BLaER1 treated with 17β-estradiol and CSF1 and Interleukin-3, amounts not matched to agents 10 nM and 100 nM (cell line): ENCODE measurements at regions not wholly inside any gene's neighbourhood (a gene's known extent, or its start where the extent isn't known, plus 50 kb on each side); places are given as distances from the start of the nearest gene placed in this dataset.
"Not testable (repeated sequence)": the region's sequence is repeated elsewhere in the genome, so short reads cannot be mapped to it uniquely, and the experiment has no call there.

Experiments
- H3K27ac ChIP-seq, 11 experiments: shearing (Covaris generic); formaldehyde crosslinking; 2 replicates each; pipeline ENCODE4 v1.8.1; 2022
- H3K27me3 ChIP-seq, 11 experiments: shearing (Covaris generic); formaldehyde crosslinking; 2 replicates each; pipeline ENCODE4 v1.8.1; 2022
- H3K36me3 ChIP-seq, 11 experiments: shearing (Covaris generic); formaldehyde crosslinking; 2 replicates each; pipeline ENCODE4 v1.8.1; 2022
- H3K4me1 ChIP-seq, 10 experiments: shearing (Covaris generic); formaldehyde crosslinking; 2 replicates each; pipeline ENCODE4 v1.8.1; 2022
- H3K4me2 ChIP-seq, 11 experiments: shearing (Covaris generic); formaldehyde crosslinking; 2 replicates each; pipeline ENCODE4 v1.8.1; 2022
- H3K4me3 ChIP-seq, 10 experiments: shearing (Covaris generic); formaldehyde crosslinking; 2 replicates each; pipeline ENCODE4 v1.8.1; 2022
- H3K9ac ChIP-seq, 11 experiments: shearing (Covaris generic); formaldehyde crosslinking; 2 replicates each; pipeline ENCODE4 v1.8.1; 2022
- H3K9me3 ChIP-seq, 11 experiments: shearing (Covaris generic); formaldehyde crosslinking; replicated peaks in 1 of 11; 2 replicates each; pipeline ENCODE4 v1.8.1; 2022
- H4K20me1 ChIP-seq, 11 experiments: shearing (Covaris generic); formaldehyde crosslinking; 2 replicates each; pipeline ENCODE4 v1.8.1; 2022
- Cebpa-rat ChIP-seq, 11 experiments: shearing (Covaris generic); IDR thresholded peaks; 2 replicates each; pipeline ENCODE4 v1.8.1; 2022

DNA sequence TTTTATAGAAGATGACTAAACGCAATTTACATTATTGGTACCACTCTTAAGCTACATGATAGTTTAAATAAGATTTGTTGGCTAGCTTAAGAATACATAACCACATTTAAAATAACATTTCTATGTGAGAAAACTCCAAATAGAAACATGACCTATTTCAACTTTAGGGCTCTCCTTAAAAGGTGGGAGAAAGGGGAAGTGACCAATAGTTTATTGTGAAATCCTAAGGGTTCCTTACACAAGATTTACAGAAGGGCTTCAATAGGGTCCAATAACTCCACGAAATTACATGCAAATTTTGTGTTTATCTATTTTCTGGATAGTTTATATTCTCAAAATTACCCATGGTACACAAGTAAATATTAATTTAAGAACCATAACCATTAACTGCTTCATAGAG, 91.6 kb upstream of the DST start:
- H3K4me3 ChIP-seq: no peak overlapping the region
- no peaks in the 10 kb centered on the region for H3K9me3 ChIP-seq
- no peak overlapping the region for H3K9ac ChIP-seq
- peaks cover 0 to 21% (median 9%) of the 10 kb centered on the region in 10 experiments; a peak in 9 of 20 replicates for H3K4me1 ChIP-seq
- H3K27me3 ChIP-seq: no peaks in the 10 kb centered on the region
- H4K20me1 ChIP-seq: peaks cover 0 to 7% (median 0%) of the 10 kb centered on the region in 11 experiments; a peak in 5 of 22 replicates
- peak overlapping the region in 3 of 11 experiments; percentile 15 to 35 (median 18); a peak in 2 of 22 replicates for H3K27ac ChIP-seq
- peak overlapping the region in 6 of 11 experiments; percentile 3 to 41 (median 33); a peak in 9 of 22 replicates for H3K4me2 ChIP-seq
- peak in 2 of 11 experiments; percentile 27 to 48; a peak in 2 of 22 replicates for TF ChIP-seq Cebpa-rat (IDR thresholded peaks at IDR 0.05)
- H3K36me3 ChIP-seq: peaks cover 0 to 4% (median 0%) of the 10 kb centered on the region in 11 experiments; a peak in 2 of 22 replicates

DNA sequence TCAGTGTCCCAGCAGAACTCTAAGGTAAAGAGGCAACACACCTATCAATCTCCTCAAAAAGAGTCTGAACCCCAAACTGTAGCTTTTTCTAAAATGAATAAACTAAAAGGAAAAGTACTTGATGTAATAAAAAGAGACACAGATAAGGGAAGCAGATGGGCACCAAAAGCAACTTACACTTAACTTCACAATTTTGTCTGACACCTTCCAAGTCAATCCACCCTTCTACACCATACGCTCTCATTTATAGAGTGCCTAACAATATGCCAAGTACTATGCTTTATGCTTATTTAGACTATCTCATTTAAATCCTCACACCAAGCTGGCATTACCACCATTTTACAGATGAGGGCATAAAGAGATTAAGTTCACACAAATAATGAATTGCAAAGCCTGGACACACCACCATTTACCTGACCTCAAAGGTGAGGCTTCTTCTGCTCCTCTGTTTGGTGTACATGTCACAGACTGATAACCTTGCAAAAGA, 90.6 kb upstream of the DST start:
- no peak overlapping the region for H3K4me3 ChIP-seq
- H3K4me1 ChIP-seq: peaks cover 0 to 23% (median 9%) of the 10 kb centered on the region in 10 experiments; a peak in 9 of 20 replicates
- no peak overlapping the region for H3K4me2 ChIP-seq
- peaks cover 0 to 6% (median 0%) of the 10 kb centered on the region in 11 experiments; a peak in 3 of 22 replicates for H4K20me1 ChIP-seq
- H3K36me3 ChIP-seq: peaks cover 0 to 4% (median 0%) of the 10 kb centered on the region in 11 experiments; a peak in 2 of 22 replicates
- H3K9ac ChIP-seq: no peak overlapping the region
- no peak for TF ChIP-seq Cebpa-rat (IDR thresholded peaks at IDR 0.05)
- no peak overlapping the region for H3K27ac ChIP-seq
- H3K27me3 ChIP-seq: no peaks in the 10 kb centered on the region
- H3K9me3 ChIP-seq: no peaks in the 10 kb centered on the region

DNA sequence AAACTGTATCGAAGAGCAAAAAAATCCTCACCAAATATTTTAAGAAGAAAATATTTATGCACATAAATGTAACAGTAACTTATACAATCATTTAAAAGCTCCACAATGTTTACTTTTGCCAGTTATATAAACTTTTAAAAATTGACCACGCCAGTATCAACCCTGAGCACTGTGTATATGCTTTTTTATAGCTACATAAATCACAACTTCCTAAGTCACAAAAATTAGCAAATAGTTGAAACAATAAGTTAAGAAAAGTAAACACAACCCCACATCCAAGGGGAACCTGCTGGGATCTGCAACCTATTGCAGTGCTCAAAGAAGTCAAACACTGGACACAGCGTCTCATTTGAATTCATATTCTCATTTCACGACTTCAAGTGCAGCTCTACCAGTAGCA, 89.8 kb upstream of the DST start:
- no peak overlapping the region for H3K9ac ChIP-seq
- H3K27me3 ChIP-seq: no peaks in the 10 kb centered on the region
- H4K20me1 ChIP-seq: peaks cover 0 to 7% (median 0%) of the 10 kb centered on the region in 11 experiments; a peak in 2 of 22 replicates
- no peak overlapping the region for H3K27ac ChIP-seq
- peaks cover 0 to 23% (median 9%) of the 10 kb centered on the region in 10 experiments; a peak in 9 of 20 replicates for H3K4me1 ChIP-seq
- H3K36me3 ChIP-seq: peaks cover 0 to 4% (median 0%) of the 10 kb centered on the region in 11 experiments; a peak in 2 of 22 replicates
- no peaks in the 10 kb centered on the region for H3K9me3 ChIP-seq
- H3K4me2 ChIP-seq: no peak overlapping the region
- no peak for TF ChIP-seq Cebpa-rat (IDR thresholded peaks at IDR 0.05)
- no peak overlapping the region for H3K4me3 ChIP-seq

DNA sequence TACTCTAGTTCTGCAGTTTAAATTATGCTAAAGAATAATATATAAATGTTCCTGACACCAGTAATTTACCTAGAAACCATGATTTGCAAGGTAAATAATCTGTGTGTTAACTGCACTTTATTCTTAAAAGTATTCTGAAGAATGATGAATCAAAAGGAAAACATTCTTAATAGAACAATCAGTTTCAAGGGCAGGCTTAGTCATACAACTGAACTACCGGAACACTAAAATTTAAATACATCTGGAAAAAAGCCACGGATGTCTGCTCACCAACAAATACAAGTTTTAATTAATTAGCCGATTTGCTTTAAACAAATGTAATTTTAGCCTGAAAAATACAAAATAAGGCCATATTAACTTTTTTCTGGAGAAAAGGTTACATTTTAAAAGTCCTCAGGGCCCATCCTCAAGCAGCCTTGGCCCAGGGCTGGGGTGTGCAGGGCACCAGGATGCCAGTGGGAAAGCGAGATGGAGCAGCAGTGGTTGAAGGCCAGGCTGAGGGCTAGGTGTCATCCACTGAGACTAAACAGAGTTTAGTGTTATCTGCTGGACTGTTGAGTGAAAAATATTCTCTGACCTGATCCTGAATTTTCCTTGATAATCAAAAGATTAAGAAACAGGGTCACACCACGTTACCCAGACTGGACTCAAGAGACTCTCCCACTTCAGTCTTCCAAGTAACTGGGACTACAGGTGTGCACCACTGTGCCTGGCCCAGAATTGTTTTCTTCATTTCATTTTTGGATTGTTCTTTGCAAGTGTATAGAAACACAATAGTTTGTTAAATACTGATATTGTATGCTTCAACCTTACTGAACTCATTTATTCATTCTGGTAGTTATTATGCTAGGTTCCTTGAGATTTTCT, 88.2 kb upstream of the DST start:
- Histone ChIP-seq H3K9me3 (no peaks in the 10 kb centered on the region), H3K4me3 (no peak overlapping the region), H3K27ac (no peak overlapping the region), H4K20me1 (peaks cover 0 to 20% (median 0%) of the 10 kb centered on the region in 11 experiments; a peak in 2 of 22 replicates), H3K4me1 (peaks cover 0 to 23% (median 9%) of the 10 kb centered on the region in 10 experiments; a peak in 9 of 20 replicates), H3K36me3 (peaks cover 0 to 8% (median 0%) of the 10 kb centered on the region in 11 experiments; a peak in 2 of 22 replicates), H3K4me2 (no peak overlapping the region), H3K27me3 (no peaks in the 10 kb centered on the region), H3K9ac (no peak overlapping the region)
- no peak for TF ChIP-seq Cebpa-rat (IDR thresholded peaks at IDR 0.05)

DNA sequence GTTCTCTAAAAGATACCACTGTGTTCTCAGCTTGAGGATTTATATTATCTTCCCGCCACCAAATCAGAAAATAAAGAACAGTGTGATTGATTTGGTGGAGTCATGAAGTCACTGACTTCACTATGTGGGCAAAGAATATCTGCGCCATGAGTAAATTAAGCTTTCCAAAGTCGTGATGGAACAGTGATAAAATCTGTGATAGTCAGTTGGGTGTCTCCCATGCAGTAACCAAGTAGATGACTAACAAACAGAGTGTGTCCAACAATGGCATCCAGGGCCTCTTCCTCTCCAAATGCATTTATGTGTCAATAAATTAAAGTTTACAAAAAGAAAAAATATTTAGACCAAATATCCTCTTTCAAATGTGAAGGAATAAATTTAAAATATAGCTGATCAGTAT, 87.0 kb upstream of the DST start:
- H3K36me3 ChIP-seq: peaks cover 0 to 14% (median 0%) of the 10 kb centered on the region in 11 experiments; a peak in 3 of 22 replicates
- H3K4me3 ChIP-seq: no peak overlapping the region
- H3K27me3 ChIP-seq: no peaks in the 10 kb centered on the region
- no peak for TF ChIP-seq Cebpa-rat (IDR thresholded peaks at IDR 0.05)
- peaks cover 0 to 20% (median 8%) of the 10 kb centered on the region in 10 experiments; a peak in 9 of 20 replicates for H3K4me1 ChIP-seq
- H3K4me2 ChIP-seq: peak overlapping the region in 1 of 11 experiments; percentile 14; a peak in 1 of 22 replicates
- H3K9ac ChIP-seq: no peak overlapping the region
- H3K9me3 ChIP-seq: no peaks in the 10 kb centered on the region
- H3K27ac ChIP-seq: no peak overlapping the region
- peaks cover 0 to 29% (median 0%) of the 10 kb centered on the region in 11 experiments; a peak in 2 of 22 replicates for H4K20me1 ChIP-seq

- not testable (repeated sequence) for H3K9ac ChIP-seq, H3K4me3 ChIP-seq, H3K27ac ChIP-seq, H3K27me3 ChIP-seq, H3K9me3 ChIP-seq
- H4K20me1 ChIP-seq: peaks cover 0 to 29% (median 0%) of the 10 kb centered on the region in 11 experiments; a peak in 2 of 22 replicates
- peak overlapping the region in 1 of 11 experiments; percentile 14; a peak in 1 of 22 replicates for H3K4me2 ChIP-seq
- peaks cover 0 to 14% (median 0%) of the 10 kb centered on the region in 11 experiments; a peak in 3 of 22 replicates for H3K36me3 ChIP-seq
- H3K4me1 ChIP-seq: peaks cover 0 to 15% (median 4%) of the 10 kb centered on the region in 10 experiments; a peak in 9 of 20 replicates
Observed at GRCh38 chr6:56729166-56729565, 86.5 kb upstream of the DST start.

DNA sequence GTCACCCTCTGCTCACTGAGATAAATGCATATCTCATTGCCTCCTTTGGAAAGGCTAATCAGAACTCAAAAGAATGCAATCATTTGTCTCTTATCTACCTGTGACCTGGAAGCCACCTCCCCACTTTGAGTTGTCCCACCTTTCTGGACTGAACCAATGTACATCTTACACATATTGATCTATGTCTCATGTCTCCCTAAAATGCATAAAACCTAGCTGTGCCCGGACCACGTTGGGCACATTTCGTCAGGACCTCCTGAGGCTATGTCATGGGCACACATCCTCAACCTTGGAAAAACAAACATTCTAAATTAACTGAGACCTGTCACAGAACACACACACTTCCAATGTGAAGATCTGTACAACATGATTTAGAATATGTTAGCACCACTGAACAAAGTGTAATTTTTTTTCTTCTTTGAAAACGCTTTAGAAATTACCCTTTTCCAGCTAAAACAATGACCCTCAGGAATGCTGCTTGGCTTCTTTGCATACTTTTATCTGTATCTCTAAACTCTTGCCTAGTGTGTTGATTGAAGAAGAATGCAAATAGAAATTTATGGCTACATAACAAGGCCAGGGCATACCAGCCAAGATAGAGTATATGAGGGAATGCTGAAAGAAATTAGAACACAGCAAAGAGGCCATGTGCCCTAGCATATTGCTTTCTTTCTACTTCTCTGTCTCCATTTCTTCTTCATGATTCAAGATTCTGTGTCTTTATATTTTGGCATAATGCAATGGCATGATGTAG, 84.6 kb upstream of the DST start:
- Histone ChIP-seq H3K9ac (no peak overlapping the region), H3K36me3 (peaks cover 0 to 14% (median 0%) of the 10 kb centered on the region in 11 experiments; a peak in 1 of 22 replicates), H3K27ac (no peak overlapping the region), H3K27me3 (no peaks in the 10 kb centered on the region), H3K4me2 (no peak overlapping the region), H3K4me1 (peaks cover 0 to 10% (median 0%) of the 10 kb centered on the region in 10 experiments; a peak in 4 of 20 replicates), H4K20me1 (peaks cover 0 to 29% (median 0%) of the 10 kb centered on the region in 11 experiments; a peak in 2 of 22 replicates), H3K4me3 (no peak overlapping the region), H3K9me3 (no peaks in the 10 kb centered on the region)
- no peak for TF ChIP-seq Cebpa-rat (IDR thresholded peaks at IDR 0.05)

GRCh38 chr6:56725254-56725653, 82.6 kb upstream of the DST start:
- Histone ChIP-seq H3K27ac (no peak overlapping the region), H3K4me3 (no peak overlapping the region), H3K27me3 (no peaks in the 10 kb centered on the region), H3K4me2 (no peak overlapping the region), H3K4me1 (peaks cover 0 to 10% (median 0%) of the 10 kb centered on the region in 10 experiments; a peak in 4 of 20 replicates), H3K9me3 (peaks cover 6 to 13% (median 7%) of the 10 kb centered on the region in 11 experiments; a peak in 15 of 22 replicates), H4K20me1 (peaks cover 0 to 23% (median 0%) of the 10 kb centered on the region in 11 experiments; a peak in 1 of 22 replicates), H3K36me3 (peaks cover 0 to 14% (median 0%) of the 10 kb centered on the region in 11 experiments; a peak in 1 of 22 replicates), H3K9ac (no peak overlapping the region)
- TF ChIP-seq Cebpa-rat (IDR thresholded peaks at IDR 0.05): no peak
